IPS DF 19.7 (cell line): ENCODE measurements at regions not wholly inside any gene's neighbourhood (a gene's known extent, or its start where the extent isn't known, plus 50 kb on each side); places are given as distances from the start of the nearest gene placed in this dataset.

Experiments used
- DNase-seq: peaks from one replicate; pipeline ENCODE4 v3.0.0-alpha.2; 2013; ENCODE audit warnings: low read depth, low spot score

- DNase-seq = no peak
Measured at GRCh38 chr9:130755377-130756007, 61.9 kb downstream of the EXOSC2 start.

DNA sequence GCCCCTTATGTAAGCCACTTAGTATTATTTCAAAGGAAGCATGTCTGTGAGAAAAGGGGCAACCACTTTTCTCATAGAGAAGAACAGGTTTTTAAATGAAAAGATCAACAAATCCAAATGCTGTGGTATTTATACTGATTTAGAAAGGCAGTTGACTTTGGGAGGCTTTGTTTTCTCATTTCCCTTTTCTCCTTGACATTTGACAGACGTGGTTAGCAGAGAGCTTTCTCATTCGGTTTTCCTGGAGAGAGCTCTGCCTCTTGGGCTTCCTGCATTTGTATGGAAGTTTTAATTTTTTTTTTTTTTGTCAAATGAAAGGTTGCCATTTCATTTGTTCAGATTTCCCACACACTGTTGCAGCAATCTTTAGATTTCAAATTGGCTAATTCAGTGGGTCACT is 62.5 kb downstream of the EXOSC2 start:
- no peak for DNase-seq

DNA sequence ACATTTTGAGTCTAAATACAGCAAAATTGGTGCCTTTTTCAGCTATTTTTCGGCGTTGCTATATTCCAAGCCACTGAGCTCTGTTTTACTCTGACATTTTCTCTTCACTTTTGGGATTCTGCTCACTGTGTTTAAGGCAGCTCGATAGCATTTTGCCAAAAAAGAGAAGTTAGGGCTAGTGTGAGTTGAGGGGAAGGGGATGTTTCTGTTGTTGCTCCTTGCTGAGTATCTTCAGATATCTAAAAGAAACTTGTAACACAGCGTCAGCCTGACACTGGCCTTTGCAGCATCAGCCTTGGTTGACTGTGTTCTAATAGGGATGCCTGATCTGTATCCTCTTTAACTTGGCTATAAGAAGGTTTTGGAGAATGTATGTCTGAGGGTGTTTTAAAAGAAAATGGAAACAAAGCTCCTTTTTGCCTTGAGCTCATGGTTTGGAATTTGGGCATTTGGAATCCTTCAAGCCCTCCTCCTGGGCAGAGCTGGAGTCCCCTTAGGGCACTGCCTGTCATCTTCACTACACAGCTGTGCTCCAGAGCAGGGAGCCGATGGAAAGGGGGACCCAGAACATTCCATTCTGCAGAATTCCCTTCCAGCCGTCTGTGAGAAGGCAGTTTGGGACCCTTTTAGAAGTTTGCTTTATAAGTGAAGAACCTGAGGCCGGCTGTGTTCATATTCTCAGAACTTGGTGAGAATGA is 63.0 kb downstream of the EXOSC2 start:
- no peak for DNase-seq

DNA sequence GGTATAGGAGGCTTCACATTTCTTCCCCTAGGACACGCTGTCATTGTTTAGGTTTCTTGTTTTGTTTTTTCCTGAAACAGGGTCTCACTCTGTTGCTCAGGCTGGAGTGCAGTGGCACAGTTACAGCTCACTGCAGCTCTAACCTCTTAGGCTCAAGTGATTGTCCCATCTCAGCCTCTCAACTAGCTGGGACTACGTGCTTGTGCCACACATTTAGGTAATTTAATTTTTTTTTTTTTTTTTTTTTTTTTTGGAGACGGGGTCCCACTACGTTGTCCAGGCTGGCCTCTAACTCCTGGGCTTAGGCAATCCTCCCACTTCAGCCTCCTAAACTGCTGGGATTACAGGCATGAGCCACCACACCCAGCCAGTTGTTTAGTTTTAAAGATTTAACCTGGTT is 66.2 kb downstream of the EXOSC2 start:
- DNase-seq = no peak

- no peak for DNase-seq
Measured at GRCh38 chr9:130763331-130764171, 70.0 kb downstream of the EXOSC2 start.

DNA sequence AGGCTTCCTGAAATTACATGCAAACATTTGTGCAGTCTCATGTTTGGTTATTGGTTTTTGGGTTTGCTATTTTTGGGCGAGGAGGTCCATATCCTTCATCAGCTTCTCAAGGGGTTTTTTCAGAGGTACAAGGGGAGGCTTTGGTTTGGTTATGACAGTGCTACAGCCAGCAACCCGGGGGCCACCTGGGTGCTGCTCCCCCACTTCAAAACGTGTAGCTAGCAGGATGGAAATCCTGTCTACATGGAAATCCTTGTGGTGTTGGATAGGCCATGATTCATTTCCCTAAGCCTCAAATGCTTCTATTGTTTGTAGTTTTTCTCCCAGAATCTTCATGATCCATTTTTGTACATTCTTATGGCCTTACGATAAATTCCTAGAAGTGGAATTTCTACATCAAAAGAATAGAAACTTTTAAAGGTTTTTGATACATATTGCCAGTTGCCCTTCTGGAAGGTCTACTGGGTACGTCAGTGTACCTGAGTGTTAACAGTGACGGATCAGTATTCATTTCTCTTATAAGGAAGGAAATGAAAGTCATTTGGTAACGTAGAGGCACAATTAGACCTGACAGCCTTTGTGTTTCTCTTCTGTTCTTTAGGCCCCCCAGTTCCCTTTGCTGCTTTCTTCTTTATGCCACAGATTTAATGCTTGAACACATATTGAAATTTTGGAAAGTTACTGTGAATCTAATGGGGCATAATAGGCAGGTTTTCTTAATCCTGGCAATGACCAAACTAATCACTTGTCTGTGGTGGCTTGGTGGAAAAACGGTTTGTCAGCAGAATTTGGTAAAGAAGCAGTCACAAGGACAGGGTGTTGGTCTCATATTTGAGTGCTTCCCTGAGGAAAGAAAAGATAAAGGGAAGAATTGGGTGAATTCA is 69.7 kb upstream of the ABL1 start:
- DNase-seq = no peak

GRCh38 chr9:130766021-130766926 is 68.8 kb upstream of the ABL1 start:
- no peak for DNase-seq

DNA sequence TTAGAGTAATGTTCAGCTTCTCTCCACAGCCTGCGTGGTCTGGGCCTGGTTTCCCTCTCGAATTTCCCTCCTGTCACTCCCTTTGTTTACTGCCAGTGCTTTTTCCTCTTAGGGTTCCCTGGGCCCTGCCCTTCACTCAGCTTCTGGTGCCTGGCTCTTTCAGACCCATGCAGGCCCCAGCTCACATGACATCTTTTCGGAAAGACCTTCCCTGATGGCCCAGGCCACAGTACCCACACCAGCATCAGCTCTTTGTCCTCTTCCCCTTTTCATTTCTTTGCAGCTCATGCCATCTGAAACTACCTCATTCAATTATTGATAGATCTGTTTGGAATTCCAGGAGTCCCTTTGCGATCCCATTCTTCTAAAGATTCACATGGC is 68.1 kb upstream of the ABL1 start:
- DNase-seq = no peak

DNA sequence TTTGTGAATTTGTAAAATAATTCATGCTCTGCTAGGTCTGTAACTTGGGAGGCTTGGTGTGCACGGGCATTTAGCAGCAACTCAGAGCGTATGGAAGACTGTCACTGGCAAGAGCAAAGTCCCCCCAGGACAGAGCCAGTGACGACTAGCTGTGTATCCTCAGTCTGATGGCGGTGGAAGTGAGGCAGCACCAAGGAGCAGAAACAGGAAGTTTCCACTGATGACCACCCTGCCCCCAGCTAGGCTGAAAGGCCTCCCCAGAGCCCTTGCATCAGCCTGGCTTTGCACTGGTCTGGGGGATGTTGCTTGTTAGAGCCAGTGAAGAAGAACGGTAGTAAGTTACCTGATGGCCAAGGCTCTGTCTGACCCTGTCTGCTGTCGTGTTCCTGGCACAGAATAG is 66.8 kb upstream of the ABL1 start:
- DNase-seq = peak; percentile 23

GRCh38 chr9:130768891-130769403 is 66.1 kb upstream of the ABL1 start:
- DNase-seq = no peak

DNA sequence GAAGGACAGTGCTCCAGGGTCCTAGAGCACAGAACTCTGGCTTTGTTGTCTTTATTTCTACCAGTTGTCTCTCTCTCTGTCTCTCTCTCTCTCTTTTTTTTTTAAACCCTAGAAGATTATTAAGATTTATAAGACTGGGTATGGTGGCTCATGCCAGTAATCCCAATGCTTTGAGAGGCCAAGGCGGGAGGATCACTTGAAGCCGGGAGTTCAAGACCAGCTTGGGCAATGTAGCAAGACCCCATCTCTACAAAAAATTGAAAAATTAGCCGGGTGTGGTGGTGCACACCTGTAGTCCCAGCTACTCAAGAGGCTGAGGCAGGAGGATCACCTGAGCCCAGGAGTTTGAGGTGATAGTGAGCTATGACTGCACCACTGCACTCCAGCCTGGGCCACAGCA is 65.0 kb upstream of the ABL1 start:
- no peak for DNase-seq

DNA sequence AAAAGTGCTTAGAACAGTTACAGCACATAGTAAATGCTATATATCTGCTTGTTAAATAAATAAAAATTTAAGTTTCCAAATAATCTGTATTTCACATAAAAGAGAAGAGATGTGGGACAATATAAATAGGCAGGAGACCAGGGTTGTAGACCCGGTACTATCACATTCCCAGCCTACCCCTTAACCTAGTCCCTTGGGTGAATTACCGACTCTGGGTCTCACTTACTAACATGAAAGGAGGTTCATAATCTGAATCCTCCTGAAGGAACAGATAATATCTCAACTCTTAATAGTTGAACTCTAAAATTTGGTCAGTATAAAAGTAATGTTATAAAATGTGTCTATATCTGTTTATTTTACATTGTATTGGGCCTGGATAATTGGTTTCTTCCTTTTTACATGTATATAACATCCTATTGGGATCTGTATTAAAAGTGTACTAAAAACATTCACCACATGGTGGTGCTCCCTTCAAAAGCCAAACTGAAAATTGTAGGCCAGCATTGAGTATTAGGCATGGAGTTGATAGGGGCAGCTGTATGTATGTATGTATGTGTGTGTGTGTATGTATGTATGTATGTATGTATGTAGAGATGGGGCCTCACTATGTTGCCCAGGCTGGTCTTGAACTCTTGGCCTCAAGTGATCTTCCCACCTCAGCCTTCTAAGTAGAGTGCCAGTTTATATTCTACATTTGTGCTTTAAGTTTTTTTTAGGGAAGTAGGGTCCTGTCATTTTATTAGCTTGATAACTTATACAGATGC is 64.2 kb upstream of the ABL1 start:
- DNase-seq = no peak

GRCh38 chr9:130772185-130772584 is 62.9 kb upstream of the ABL1 start:
- no peak for DNase-seq

- no peak for DNase-seq
Measured at GRCh38 chr9:130774183-130774582, 60.9 kb upstream of the ABL1 start.

- no peak for DNase-seq
Measured at GRCh38 chr9:130775336-130775991, 59.6 kb upstream of the ABL1 start.

DNA sequence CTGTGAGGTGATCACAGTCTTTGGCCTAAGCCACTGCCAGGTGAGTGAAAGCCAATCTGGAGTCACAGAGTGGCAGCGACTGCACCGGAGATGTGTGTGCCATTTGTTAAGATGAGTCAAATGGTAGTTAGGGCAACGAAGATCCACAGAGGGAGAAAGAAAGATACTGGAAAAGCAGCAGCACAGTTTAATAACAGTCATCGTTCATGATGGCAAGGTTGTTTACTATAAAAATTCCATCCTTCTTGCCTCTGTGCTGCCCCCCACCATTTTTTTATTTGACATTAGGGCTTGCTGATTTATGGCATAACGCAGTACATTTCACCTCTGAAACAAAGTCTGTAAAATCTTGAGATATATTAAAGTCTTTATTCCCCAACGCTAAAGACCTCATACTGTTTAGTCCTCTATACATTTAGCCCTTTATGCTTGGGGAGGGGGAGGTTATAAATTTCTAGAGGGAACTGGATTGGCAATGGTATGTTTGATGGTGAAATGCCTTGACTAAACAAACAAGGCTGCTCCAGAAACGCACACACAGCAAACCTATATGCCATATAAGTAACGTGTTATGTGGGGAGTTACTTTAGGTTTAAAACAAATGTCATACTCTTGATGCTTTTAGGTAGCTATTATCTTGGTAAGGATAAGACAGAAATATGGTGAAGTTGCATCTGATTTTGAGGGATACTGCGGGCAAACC is 55.8 kb upstream of the ABL1 start:
- DNase-seq = no peak

- no peak for DNase-seq
Measured at GRCh38 chr9:130780415-130780814, 54.6 kb upstream of the ABL1 start.

- DNase-seq = no peak
Measured at GRCh38 chr9:130780865-130781504, 54.1 kb upstream of the ABL1 start.
